Adrenal gland (tissue), 9 donors: ENCODE measurements at regions not wholly inside any gene's neighbourhood (a gene's known extent, or its start where the extent isn't known, plus 50 kb on each side); places are given as distances from the start of the nearest gene placed in this dataset.
A peak's percentile ranks its signal among the peaks of the same experiment; 100 is the strongest.

Source experiments
- DNase-seq, 7 donors: peaks; one replicate each; pipeline ENCODE4 v3.0.0-alpha.2; 2019 to 2020
- H3K27ac ChIP-seq, 5 donors: fragments of 200-600 bp; sonication (generic) in 4 of 5; 1 replicate in 3 of 5; 2 replicates in 2 of 5; pipeline versions ENCODE4 v1.5.1 to v1.8.0; 2016 to 2020; ENCODE audit warnings: mild to moderate bottlenecking in 1 of 5
- H3K27me3 ChIP-seq: fragments of 200-600 bp; 2 replicates; pipeline ENCODE4 v1.8.0; 2021
- H3K36me3 ChIP-seq, 2 donors: fragments of 200-600 bp; replicated peaks in 1 of 2; 1 replicate in 1 of 2; 2 replicates in 1 of 2; pipeline versions ENCODE4 v1.5.1 to v1.8.0; 2018 to 2022
- H3K4me1 ChIP-seq, 2 donors: fragments of 200-600 bp; replicated peaks in 1 of 2; 1 replicate in 1 of 2; 2 replicates in 1 of 2; pipeline versions ENCODE4 v1.5.1 to v1.8.0; 2018 to 2021
- H3K4me3 ChIP-seq, 4 donors: fragments of 200-600 bp; sonication (generic) in 3 of 4; one replicate each; pipeline ENCODE4 v1.5.1; 2016 to 2018
- H3K9me3 ChIP-seq, 3 donors: fragments of 200-600 bp; sonication (generic) in 1 of 3; replicated peaks in 1 of 3; 1 replicate in 2 of 3; 2 replicates in 1 of 3; pipeline versions ENCODE4 v1.5.1 to v1.8.0; 2016 to 2021
- POLR2A ChIP-seq, 2 donors: fragments of 450-650 bp; IDR thresholded peaks; one replicate each; pipeline ENCODE4 v1.6.1; 2017; ENCODE audit warnings: antibody characterized with exemption in 2 of 2, mild to moderate bottlenecking in 2 of 2, moderate library complexity in 1 of 2
- WGBS, 4 donors: extraction: QIAGEN DNeasy Blood & Tissue Kit in 2 of 4; methylation state at CpG; one replicate each; pipeline versions ENCODE4 v1.1.5 to v1.1.7; 2013 to 2017; 5-methylcytosine and 5-hydroxymethylcytosine counted together
- intact Hi-C, 2 donors: fragments of 100-400 bp; cut with DNase I; formaldehyde crosslinking; loops; one replicate each; pipeline versions ENCODE4 v1.14.1 to v1.15.0; 2022 to 2023
- TF ChIP-seq, protein P1 (sequence below), 6 experiments: fragments of 450-650 bp in 4 of 6; fragments of 200-600 bp in 2 of 6; sonication (generic) in 1 of 6; IDR thresholded peaks; 1 replicate in 5 of 6; 2 replicates in 1 of 6; pipeline versions ENCODE4 v1.5.1 to v1.8.0; 2016 to 2021; ENCODE audit warnings: antibody characterized with exemption in 6 of 6, mild to moderate bottlenecking in 2 of 6, moderate library complexity in 1 of 6
- donor health status: healthy with polysubstance abuse.
- donor health status: Bipolar disorder and iron deficiency.
- donor health status: DM: yes; HTN: yes; CAD: no.
- donor health status: DM: no; HTN: no; CAD: no.
- donor health status: DM: no; HTN: no; CAD: no.

- Histone ChIP-seq H3K27me3 (no peaks in the 10 kb centered on the region), H3K9me3 (no peaks in the 10 kb centered on the region), H3K4me1 (peaks cover 4 to 18% of the 10 kb centered on the region in 2 donors), H3K27ac (no peak overlapping the region), H3K36me3 (no peaks in the 10 kb centered on the region), H3K4me3 (no peak overlapping the region)
- TF ChIP-seq, protein P1, sequence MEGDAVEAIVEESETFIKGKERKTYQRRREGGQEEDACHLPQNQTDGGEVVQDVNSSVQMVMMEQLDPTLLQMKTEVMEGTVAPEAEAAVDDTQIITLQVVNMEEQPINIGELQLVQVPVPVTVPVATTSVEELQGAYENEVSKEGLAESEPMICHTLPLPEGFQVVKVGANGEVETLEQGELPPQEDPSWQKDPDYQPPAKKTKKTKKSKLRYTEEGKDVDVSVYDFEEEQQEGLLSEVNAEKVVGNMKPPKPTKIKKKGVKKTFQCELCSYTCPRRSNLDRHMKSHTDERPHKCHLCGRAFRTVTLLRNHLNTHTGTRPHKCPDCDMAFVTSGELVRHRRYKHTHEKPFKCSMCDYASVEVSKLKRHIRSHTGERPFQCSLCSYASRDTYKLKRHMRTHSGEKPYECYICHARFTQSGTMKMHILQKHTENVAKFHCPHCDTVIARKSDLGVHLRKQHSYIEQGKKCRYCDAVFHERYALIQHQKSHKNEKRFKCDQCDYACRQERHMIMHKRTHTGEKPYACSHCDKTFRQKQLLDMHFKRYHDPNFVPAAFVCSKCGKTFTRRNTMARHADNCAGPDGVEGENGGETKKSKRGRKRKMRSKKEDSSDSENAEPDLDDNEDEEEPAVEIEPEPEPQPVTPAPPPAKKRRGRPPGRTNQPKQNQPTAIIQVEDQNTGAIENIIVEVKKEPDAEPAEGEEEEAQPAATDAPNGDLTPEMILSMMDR (IDR thresholded peaks at IDR 0.05) = no peak
- no peak for TF ChIP-seq POLR2A (IDR thresholded peaks at IDR 0.05)
- WGBS, 4 donors = 87 to 98% (median 92%) methylated on average over 5 of the region's 5 CpGs
- intact Hi-C loops = no loop called here
- peak in 1 of 7 donors; percentile 14 for DNase-seq
Measured at GRCh38 chr3:194874206-194874605, 188.5 kb downstream of the FAM43A start.

- peak in 1 of 7 donors; percentile 5 for DNase-seq
- Histone ChIP-seq H3K4me1 (peaks cover 4 to 18% of the 10 kb centered on the region in 2 donors), H3K27ac (no peak overlapping the region), H3K9me3 (no peaks in the 10 kb centered on the region), H3K4me3 (no peak overlapping the region), H3K36me3 (no peaks in the 10 kb centered on the region), H3K27me3 (no peaks in the 10 kb centered on the region)
- intact Hi-C loops = no loop called here
- WGBS, 4 donors = 80 to 95% (median 91%) methylated on average over 6 to 9 of the region's 9 CpGs
- TF ChIP-seq POLR2A (IDR thresholded peaks at IDR 0.05) = no peak
- TF ChIP-seq, protein P1 (IDR thresholded peaks at IDR 0.05) = no peak
Measured at GRCh38 chr3:194874783-194875182, 189.1 kb downstream of the FAM43A start.

GRCh38 chr3:194875581-194876402 lies 190.1 kb downstream of the FAM43A start:
- DNase-seq = peak in 1 of 7 donors; percentile 8
- Histone ChIP-seq H3K36me3 (no peaks in the 10 kb centered on the region), H3K4me3 (no peak overlapping the region), H3K4me1 (peaks cover 4 to 25% of the 10 kb centered on the region in 2 donors), H3K27ac (no peak overlapping the region), H3K27me3 (no peaks in the 10 kb centered on the region), H3K9me3 (no peaks in the 10 kb centered on the region)
- intact Hi-C loops = no loop called here
- 86 to 94% (median 91%) methylated on average over 15 to 20 of the region's 20 CpGs for WGBS, 4 donors
- TF ChIP-seq, protein P1 (IDR thresholded peaks at IDR 0.05) = no peak
- TF ChIP-seq POLR2A (IDR thresholded peaks at IDR 0.05) = no peak

DNA sequence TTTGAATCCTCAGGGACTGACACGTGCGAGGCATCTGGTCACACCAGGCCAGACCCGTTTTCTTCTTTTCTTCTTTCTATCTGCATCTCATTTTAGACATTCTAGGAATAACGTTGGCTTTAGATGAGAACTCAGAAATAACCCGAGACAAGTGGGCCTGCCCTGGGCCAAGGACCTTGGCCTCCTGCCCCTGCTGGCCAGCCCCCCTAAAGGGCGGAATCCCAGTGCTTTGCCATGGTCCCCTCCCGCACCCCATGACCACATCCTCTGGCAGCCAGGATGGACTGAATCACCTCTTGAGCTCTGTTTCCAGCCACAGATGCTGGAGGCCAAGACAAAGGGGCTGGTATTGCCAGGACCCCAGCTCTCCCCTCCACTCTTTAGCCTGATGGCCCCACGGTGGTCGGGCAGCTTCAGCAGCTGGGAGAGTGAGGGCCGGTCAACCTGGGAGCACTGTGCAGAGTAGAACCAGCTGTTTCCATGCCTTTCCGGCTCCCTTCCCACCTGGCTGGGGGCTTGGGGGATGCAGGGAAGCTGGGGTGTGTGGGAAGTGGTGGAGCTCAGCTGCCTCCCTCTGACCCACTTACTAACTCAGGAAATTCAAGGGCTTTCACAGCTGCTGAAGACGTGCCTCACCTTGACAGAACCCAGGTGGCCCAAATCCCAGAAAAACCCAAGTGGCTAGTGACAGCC lies 190.9 kb downstream of the FAM43A start:
- WGBS, 4 donors = 76 to 85% (median 79%) methylated on average over 9 to 12 of the region's 12 CpGs
- no peaks in the 10 kb centered on the region for H3K27me3 ChIP-seq
- no peaks in the 10 kb centered on the region for H3K36me3 ChIP-seq
- H3K9me3 ChIP-seq = no peaks in the 10 kb centered on the region
- no peak overlapping the region for H3K27ac ChIP-seq
- intact Hi-C loops = no loop called here
- no peak overlapping the region for H3K4me3 ChIP-seq
- peak in 1 of 7 donors; percentile 15 for DNase-seq
- peaks cover 1 to 19% of the 10 kb centered on the region in 2 donors for H3K4me1 ChIP-seq
- TF ChIP-seq POLR2A (IDR thresholded peaks at IDR 0.05) = no peak
- TF ChIP-seq, protein P1 (IDR thresholded peaks at IDR 0.05) = no peak
